ENCODE measurements at regions not wholly inside any gene's neighbourhood (a gene's known extent, or its start where the extent isn't known, plus 50 kb on each side); places are given as distances from the start of the nearest gene placed in this dataset.

GRCh38 chr11:25980091-25980490 lies 351.8 kb upstream of the ANO3 start:
- no peak for ATAC-seq
- no peak for DNase-seq

GRCh38 chr11:25981998-25982397 lies 349.9 kb upstream of the ANO3 start:
- DNase-seq (no peak), ATAC-seq (no peak)

- no peak for DNase-seq
- no peak for ATAC-seq
Observed at GRCh38 chr11:25983280-25983679, 348.6 kb upstream of the ANO3 start.

DNA sequence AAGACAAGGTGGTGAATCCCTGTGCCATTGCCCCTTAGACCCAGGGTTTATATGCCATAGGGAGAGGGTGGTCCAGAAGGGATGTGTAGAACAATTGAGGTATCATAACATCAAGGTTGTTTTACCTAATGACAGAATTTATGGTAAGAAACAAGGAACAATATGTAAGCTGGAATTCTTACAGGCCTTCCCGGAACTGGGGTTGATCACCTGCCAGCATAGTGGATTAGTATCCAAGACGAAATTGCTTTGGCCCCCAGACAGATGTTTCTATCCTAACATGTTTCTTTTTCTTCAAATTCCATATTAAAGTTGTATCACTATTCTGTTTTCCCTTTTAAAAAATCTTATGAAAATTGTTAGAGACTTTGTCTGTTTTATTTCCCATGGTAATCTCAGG lies 343.8 kb upstream of the ANO3 start:
- DNase-seq (no peak), ATAC-seq (no peak)

DNA sequence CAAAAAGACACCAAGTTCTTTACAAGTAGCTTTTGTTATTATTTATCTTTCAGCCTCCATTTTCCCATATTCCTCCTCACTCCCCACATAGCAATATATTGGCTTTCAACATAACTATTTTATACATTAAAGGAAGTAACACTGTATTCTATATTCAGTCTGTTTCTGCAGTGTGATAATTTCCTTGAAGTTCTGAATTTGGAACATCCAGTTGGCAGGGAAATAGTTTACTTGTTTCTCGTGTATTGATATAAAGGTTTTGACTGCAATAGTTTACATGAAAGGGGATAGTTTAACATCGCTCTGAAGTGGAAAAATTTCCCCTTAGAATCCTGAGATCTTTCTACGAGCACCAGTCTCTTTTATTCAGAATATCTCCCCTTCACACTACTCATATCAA lies 341.5 kb upstream of the ANO3 start:
- ATAC-seq: no peak
- DNase-seq: no peak

GRCh38 chr11:25991476-25991875 lies 340.5 kb upstream of the ANO3 start:
- no peak for ATAC-seq
- no peak for DNase-seq

DNA sequence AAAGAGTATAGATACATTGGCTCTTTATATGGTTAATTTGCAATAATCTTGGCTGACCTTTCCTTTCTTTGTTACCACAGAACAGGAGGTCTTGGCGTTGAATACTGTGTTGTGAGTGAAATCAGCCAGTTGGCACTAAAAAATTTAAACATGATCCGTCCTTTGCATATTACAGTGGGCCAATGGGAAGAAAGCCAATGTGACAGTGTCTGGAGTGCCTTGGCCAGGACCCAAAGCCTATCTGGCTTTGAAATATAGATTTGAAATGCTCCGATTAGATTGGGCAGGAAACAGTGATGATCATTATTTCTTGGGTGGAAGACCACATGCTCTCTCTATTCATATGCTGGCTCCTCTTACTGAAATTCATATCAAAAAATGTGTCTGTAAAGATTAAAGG lies 339.6 kb upstream of the ANO3 start:
- DNase-seq: no peak

DNA sequence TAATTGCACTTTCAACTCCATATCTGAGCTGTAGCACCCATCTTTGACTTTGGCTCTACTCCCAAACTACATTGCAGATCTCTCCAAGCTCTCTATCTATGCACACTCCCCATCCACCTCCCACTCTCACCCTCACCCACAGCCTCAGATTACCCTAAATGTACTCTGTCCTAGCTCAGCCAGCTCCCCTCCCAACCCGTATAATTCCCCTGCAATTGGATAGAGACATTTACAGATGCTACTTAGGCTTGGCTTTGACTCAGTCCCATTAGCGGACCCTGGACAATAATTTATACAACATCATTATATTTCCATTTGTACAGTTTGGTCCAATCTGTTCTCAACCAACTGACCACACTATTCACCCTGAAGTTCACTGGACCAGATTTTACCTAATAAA lies 338.9 kb upstream of the ANO3 start:
- DNase-seq (no peak), ATAC-seq (no peak)

More for the DNA sequence above, 339.6 kb upstream of the ANO3 start:
- ATAC-seq: no peak

- DNase-seq: no peak
Observed at GRCh38 chr11:26011474-26011873, 320.5 kb upstream of the ANO3 start.

GRCh38 chr11:26014456-26015115 lies 317.3 kb upstream of the ANO3 start:
- DNase-seq (no peak), ATAC-seq (no peak)

More at GRCh38 chr11:26011474-26011873, 320.5 kb upstream of the ANO3 start:
- no peak for ATAC-seq

- ATAC-seq (no peak), DNase-seq (no peak)
Observed at GRCh38 chr11:26017322-26017860, 314.5 kb upstream of the ANO3 start.

DNA sequence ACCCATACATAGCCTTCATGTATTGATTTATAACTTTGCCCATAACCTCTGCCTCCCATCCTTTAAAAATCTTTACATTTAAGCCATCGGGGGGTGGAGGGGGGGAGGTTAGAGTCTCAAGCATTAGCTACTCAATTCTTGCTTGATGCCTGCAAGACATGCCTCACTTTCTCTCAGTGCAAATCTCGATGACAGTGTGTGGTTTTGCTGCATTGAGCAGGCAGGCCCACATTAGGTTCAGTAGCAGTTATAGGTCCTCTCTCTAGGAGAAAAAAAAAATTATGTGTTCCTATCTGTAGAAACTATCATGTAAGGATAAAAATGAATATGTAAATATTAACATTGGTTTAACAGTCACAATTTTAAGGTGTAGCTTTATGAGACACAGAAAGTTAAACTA lies 314.0 kb upstream of the ANO3 start:
- no peak for ATAC-seq

GRCh38 chr11:26018336-26018735 lies 313.6 kb upstream of the ANO3 start:
- ATAC-seq: no peak

More for the DNA sequence above, 314.0 kb upstream of the ANO3 start:
- DNase-seq: no peak

DNA sequence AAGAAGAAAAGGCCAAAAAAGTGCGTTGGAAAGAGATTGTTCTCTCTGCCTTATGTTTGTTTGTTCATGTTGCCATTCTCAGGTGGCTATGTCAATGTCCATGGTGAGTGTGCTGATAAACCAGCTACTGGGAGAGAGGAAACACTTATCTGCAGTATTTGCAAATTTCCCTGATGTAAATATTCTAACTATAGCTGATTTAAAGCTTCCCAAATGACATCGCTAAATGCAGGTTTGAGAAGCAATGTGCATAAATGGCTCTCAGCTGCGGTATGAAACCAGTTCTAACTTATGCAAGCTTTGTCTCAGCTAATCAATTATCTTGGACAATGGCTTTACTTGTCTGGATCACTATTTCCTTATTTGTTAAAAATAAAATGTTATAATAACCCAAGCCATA lies 312.5 kb upstream of the ANO3 start:
- ATAC-seq: no peak
- no peak for DNase-seq

More at GRCh38 chr11:26018336-26018735, 313.6 kb upstream of the ANO3 start:
- no peak for DNase-seq

DNA sequence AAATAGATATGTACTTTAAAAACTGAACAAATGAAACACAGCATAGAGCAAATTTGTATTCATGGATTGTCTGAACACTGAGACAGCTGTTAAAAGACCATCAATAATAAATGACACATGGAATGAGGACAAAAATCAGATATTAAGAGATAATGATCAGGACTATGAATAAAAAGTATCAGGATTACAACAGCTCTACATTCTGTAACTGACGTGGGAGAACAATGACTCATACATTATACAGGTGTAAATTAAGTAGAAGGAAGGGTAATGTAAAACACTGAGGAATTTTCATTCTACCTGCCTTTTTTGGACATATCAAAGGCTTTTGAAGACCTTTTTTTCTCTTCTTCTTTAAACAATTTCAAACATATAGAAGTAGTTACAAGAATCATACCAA lies 310.9 kb upstream of the ANO3 start:
- DNase-seq: no peak
- no peak for ATAC-seq

GRCh38 chr11:26023057-26023456 lies 308.9 kb upstream of the ANO3 start:
- DNase-seq: no peak
- ATAC-seq: no peak

DNA sequence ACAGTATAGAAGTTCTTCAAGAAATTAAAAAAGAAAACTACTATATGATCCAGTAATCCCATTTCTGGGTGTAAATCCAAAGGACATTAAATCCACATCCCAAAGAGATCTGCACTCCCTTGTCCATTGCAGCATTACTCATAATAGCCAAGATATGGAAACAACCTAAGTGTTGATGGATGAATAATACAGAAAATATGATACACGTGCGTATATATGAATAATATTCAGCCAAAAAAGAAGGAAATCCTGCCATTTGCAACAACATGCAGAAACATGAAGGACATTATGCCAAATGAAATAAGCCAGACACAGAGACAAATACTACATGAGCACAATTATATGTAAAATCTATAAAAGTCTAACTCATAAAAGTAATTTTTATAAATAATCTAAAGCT lies 306.3 kb upstream of the ANO3 start:
- no peak for ATAC-seq
- DNase-seq: no peak

DNA sequence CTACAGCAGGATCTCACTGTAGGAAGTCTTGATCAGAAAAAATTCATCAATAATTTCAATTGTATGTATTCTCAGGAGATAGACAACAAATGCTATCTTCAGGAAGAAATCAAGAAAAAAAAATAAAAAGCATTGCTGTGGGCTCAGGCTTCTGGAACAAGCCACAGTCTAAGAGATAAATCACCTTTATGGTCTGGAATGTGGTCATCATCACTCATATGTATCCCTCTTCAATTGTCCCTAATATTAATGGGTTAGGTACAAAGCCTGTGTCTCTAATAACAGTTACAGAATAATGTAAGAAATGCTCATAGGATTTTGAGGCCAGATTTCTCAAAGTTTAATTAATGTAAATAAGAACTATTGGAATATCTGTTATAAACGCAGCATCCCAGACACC lies 305.9 kb upstream of the ANO3 start:
- ATAC-seq: no peak
- no peak for DNase-seq

DNA sequence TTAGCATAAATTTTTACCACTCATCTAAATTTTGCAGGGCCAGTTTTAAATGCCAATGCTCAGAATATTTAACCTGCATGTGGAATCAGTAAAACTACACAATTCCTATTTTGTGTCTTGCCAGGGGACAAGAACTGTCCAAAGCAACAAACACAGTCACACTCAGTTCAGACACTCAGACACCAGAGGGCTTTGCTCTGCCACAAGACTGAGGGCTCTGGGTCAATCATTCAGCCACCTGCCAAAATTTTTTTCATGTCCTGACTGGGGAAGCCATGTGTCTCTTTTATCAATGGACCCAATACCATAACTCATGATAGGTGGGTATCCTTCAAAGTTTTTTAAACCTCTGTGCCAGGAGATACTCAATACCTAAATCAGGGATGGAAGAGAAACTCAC lies 304.0 kb upstream of the ANO3 start:
- no peak for DNase-seq
- ATAC-seq: no peak

DNA sequence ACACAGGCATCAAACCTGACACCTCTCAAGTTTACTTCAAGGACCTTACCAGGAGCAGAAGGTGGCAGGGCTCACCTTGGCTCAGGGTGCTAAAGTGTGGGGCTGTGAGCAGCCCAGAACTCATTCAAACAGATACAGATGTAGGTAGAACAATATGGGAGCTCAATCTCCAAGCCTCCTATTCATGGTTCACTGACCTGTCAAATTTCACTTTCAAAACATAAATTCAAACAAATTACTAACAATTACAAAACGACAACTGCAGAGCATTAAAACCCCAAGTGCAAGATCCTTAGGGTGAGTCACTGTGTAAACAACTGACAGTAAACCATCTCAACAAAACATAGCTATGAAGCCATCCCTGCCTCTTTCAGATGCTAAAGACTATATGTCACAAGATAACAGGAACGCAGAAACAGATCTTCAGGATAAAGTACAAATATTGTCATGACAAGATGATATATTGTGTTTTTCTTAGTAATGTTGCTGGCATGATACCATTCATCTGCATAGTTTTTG lies 303.5 kb upstream of the ANO3 start:
- no peak for DNase-seq
- no peak for ATAC-seq

GRCh38 chr11:26030399-26030798 lies 301.5 kb upstream of the ANO3 start:
- no peak for DNase-seq
- ATAC-seq: no peak

GRCh38 chr11:26032241-26032640 lies 299.7 kb upstream of the ANO3 start:
- no peak for DNase-seq
- ATAC-seq: no peak

DNA sequence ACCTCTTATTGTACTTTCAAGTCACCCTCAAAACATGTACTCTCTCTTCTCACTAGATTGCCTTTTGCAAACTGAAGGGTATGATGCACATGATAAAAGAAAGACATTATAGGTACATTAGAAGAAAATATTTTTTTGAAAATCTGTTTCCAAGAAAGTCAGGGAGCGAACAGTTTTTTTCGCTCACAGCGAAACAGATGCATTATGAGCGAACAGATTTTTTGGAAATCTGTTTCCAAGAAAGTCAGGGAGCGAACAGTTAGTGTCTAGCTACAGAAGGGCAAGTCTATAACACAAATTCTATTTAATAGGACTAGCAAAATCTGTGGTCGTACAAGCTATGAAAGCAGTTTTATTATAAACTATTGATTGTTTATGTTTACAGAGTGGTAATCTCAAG lies 296.2 kb upstream of the ANO3 start:
- ATAC-seq: no peak

DNA sequence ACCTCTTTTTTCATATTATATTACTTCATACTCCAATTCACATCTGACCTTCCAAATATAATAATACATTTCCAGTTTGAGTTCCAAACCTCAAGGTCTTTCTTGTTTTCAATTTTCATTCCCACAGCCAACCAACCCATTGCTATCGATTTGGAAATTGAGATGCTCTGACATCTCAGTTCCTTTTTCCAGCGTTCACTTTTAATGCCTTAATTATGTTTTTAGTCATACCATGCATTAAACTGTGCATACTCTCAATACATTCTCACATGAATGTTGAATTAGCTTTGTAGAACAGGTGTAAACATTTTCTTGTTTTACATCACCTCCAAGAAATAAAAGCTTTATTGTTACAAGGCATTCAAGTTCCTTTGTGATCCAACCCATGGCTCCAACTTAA lies 294.2 kb upstream of the ANO3 start:
- DNase-seq: no peak
- ATAC-seq: no peak

More for the DNA sequence above, 296.2 kb upstream of the ANO3 start:
- DNase-seq: no peak
